AG04449 (cell line): ENCODE measurements at regions not wholly inside any gene's neighbourhood (a gene's known extent, or its start where the extent isn't known, plus 50 kb on each side); places are given as distances from the start of the nearest gene placed in this dataset.
A peak's percentile ranks its signal among the peaks of the same experiment; 100 is the strongest.

Experiments used
- CTCF ChIA-PET: fragments of 350-600 bp; formaldehyde crosslinking; extraction: SDS; loops from one replicate; lab custom pipeline; 2021; ENCODE audit warnings: antibody characterized with exemption; lab: Yijun Ruan, JAX
- POLR2A ChIA-PET: fragments of 400-600, 350-600 bp; formaldehyde crosslinking; extraction: SDS; loops from one replicate; lab custom pipeline; 2020; ENCODE audit warnings: antibody characterized with exemption, inconsistent platforms; lab: Yijun Ruan, JAX
- DNase-seq: peaks from one replicate; pipeline ENCODE4 v3.0.0-alpha.2; 2010; ENCODE audit warnings: low read depth, low spot score
- H3K4me3 ChIP-seq: 2 replicates; pipeline ENCODE4 v1.5.1; 2011; ENCODE audit warnings: low read depth, mild to moderate bottlenecking, control low read depth, low read length
- CTCF ChIP-seq: IDR thresholded peaks from one replicate; pipeline ENCODE4 v1.5.1; 2011; ENCODE audit warnings: mild to moderate bottlenecking, moderate library complexity, low read length, control low read depth, inconsistent platforms; ENCODE audit not compliant: insufficient read depth; ENCODE audit errors: missing control alignments

GRCh38 chr1:94336991-94337390, 81.2 kb upstream of the ABCD3 start:
- POLR2A ChIA-PET = no interaction called here
- no peak overlapping the region for H3K4me3 ChIP-seq
- CTCF ChIA-PET = interaction anchor here (1.0 to 29.0 kb wide), 30 partner anchors 11 to 636 kb away, joined by 3 to 1945 read pairs (median 8); partner anchors contain the start of gene ARHGAP29
- no peak for DNase-seq
- no peak for TF ChIP-seq CTCF

- peak; percentile 72 for TF ChIP-seq CTCF
- peak; percentile 72 for DNase-seq
- POLR2A ChIA-PET = interaction anchor here (1.0 to 1.5 kb wide), 3 partner anchors 274 to 296 kb away, joined by 3 to 7 read pairs (median 6); no protein-coding TSS in a partner anchor
- CTCF ChIA-PET = interaction anchor here (0.6 to 29.0 kb wide), 92 partner anchors 9 to 802 kb away, joined by 3 to 1945 read pairs (median 5); partner anchors contain the start of genes ARHGAP29, DNTTIP2 and GCLM
- no peak overlapping the region for H3K4me3 ChIP-seq
Observed at GRCh38 chr1:94335950-94336349, 82.2 kb upstream of the ABCD3 start.

GRCh38 chr1:94335447-94335846, 82.7 kb upstream of the ABCD3 start:
- ChIA-PET POLR2A (interaction anchor here (1.0 to 1.5 kb wide), 3 partner anchors 273 to 295 kb away, joined by 3 to 7 read pairs (median 6); no protein-coding TSS in a partner anchor), CTCF (interaction anchor here (0.6 to 29.0 kb wide), 86 partner anchors 10 to 1031 kb away, joined by 3 to 1945 read pairs (median 5); partner anchors contain the start of genes ARHGAP29, DNTTIP2 and GCLM)
- no peak for DNase-seq
- TF ChIP-seq CTCF = no peak
- H3K4me3 ChIP-seq = no peak overlapping the region

- CTCF ChIA-PET = interaction anchor here (0.6 to 29.0 kb wide), 58 partner anchors 8 to 1030 kb away, joined by 3 to 1945 read pairs (median 6); partner anchors contain the start of genes ARHGAP29, DNTTIP2 and GCLM
- no peak overlapping the region for H3K4me3 ChIP-seq
- TF ChIP-seq CTCF = no peak
- POLR2A ChIA-PET = interaction anchor here (1.0 to 1.5 kb wide), 2 partner anchors 295 to 309 kb away, joined by 4 to 6 read pairs; no protein-coding TSS in a partner anchor
- DNase-seq = no peak
Observed at GRCh38 chr1:94334764-94335163, 83.4 kb upstream of the ABCD3 start.

GRCh38 chr1:94332952-94333351, 85.2 kb upstream of the ABCD3 start:
- H3K4me3 ChIP-seq = no peak overlapping the region
- ChIA-PET CTCF (interaction anchor here (1.0 to 29.0 kb wide), 6 partner anchors 10 to 473 kb away, joined by 5 to 1945 read pairs (median 78); no protein-coding TSS in a partner anchor), POLR2A (interaction anchor here (0.9 kb wide), 1 partner anchor 270 kb away, joined by 3 read pairs; no protein-coding TSS in a partner anchor)
- no peak for TF ChIP-seq CTCF
- no peak for DNase-seq

- no peak overlapping the region for H3K4me3 ChIP-seq
- DNase-seq = no peak
- CTCF ChIA-PET = interaction anchor here (1.0 to 29.0 kb wide), 7 partner anchors 9 to 474 kb away, joined by 5 to 1945 read pairs (median 30); no protein-coding TSS in a partner anchor
- POLR2A ChIA-PET = interaction anchor here (0.7 to 0.9 kb wide), 2 partner anchors 269 to 1327 kb away, joined by 3 read pairs; no protein-coding TSS in a partner anchor
- TF ChIP-seq CTCF = no peak
Observed at GRCh38 chr1:94332516-94332915, 85.7 kb upstream of the ABCD3 start.
